ENCODE measurements at regions not wholly inside any gene's neighbourhood (a gene's known extent, or its start where the extent isn't known, plus 50 kb on each side); places are given as distances from the start of the nearest gene placed in this dataset.

DNA sequence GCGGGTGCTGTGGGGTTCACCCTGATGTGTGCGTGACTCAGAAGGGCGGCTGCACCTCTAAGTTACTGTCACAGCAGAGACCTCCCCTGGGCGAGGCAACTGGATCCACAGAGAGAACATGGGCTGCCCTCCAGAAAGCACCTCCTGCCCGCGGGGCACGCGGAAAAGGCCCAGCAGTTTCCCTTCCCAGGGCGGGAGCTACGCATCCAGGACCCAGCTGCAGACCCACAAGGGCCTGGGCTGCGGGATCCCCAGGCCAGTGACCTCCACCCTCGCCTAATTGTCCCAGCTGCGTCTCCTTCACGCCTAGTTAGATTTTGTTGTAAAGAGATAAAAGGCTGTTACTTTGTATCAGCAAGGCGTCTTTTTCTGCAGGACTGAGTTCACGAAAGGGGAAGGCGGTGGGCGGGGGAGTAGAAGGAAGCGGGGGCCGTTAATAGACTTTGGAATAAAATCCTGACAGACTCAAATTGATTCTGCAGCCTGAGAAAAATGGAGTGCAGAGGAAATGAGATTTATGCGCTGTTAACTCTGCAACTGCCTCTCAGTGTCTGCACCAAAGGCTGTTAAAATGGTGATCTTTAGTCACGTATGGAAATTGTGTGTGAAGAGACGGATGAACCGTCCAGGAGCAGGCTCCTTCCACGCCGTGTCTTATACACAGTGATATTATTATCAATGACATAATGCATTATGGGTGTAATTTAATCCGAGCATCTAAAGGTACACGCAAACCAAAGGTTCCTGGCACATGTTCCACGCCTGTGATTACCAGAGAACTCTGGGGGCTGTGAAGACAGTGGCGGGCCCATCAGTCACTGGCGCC is 65.9 kb upstream of the FBRSL1 start:
- TF ChIP-seq, protein P1, sequence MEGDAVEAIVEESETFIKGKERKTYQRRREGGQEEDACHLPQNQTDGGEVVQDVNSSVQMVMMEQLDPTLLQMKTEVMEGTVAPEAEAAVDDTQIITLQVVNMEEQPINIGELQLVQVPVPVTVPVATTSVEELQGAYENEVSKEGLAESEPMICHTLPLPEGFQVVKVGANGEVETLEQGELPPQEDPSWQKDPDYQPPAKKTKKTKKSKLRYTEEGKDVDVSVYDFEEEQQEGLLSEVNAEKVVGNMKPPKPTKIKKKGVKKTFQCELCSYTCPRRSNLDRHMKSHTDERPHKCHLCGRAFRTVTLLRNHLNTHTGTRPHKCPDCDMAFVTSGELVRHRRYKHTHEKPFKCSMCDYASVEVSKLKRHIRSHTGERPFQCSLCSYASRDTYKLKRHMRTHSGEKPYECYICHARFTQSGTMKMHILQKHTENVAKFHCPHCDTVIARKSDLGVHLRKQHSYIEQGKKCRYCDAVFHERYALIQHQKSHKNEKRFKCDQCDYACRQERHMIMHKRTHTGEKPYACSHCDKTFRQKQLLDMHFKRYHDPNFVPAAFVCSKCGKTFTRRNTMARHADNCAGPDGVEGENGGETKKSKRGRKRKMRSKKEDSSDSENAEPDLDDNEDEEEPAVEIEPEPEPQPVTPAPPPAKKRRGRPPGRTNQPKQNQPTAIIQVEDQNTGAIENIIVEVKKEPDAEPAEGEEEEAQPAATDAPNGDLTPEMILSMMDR (IDR thresholded peaks at IDR 0.05; ENCODE audit: low read depth, low read length, poor library complexity, severe bottlenecking): no peak
- TF ChIP-seq EZH2phosphoT487 (IDR thresholded peaks at IDR 0.05; ENCODE audit: borderline replicate concordance, low read length): no peak

All from DOHH2 (cell line).